GM23338 (cell line): ENCODE measurements at regions not wholly inside any gene's neighbourhood (a gene's known extent, or its start where the extent isn't known, plus 50 kb on each side); places are given as distances from the start of the nearest gene placed in this dataset.
A peak's percentile ranks its signal among the peaks of the same experiment; 100 is the strongest.

Experiments
- ATAC-seq: fragments of 200-7000 bp; cut with Tn5 transposase; 3 replicates; pipeline ENCODE4 v1.9.1; 2020
- DNase-seq: peaks from one replicate; pipeline ENCODE4 v3.0.0-alpha.2; 2015; ENCODE audit warnings: low spot score
- H2AFZ ChIP-seq: fragments of 200-600 bp; sonication (generic); 2 replicates; pipeline ENCODE4 v1.8.0; 2016; ENCODE audit warnings: antibody characterized with exemption, mild to moderate bottlenecking, moderate library complexity
- H3F3A ChIP-seq: fragments of 200-600 bp; sonication (generic); replicated peaks from 2 replicates; pipeline ENCODE4 v1.8.0; 2017; ENCODE audit warnings: antibody characterized with exemption, mixed run types, low read depth
- H3K27ac ChIP-seq: fragments of 200-600 bp; sonication (generic); 2 replicates; pipeline ENCODE4 v1.6.1; 2016; ENCODE audit warnings: low read depth
- H3K27me3 ChIP-seq: fragments of 200-600 bp; sonication (generic); 2 replicates; pipeline ENCODE4 v1.8.0; 2016; ENCODE audit warnings: mild to moderate bottlenecking, mixed run types, moderate library complexity; ENCODE audit not compliant: insufficient read depth
- H3K36me3 ChIP-seq: fragments of 200-600 bp; sonication (generic); 2 replicates; pipeline ENCODE4 v1.8.0; 2016; ENCODE audit warnings: mild to moderate bottlenecking; ENCODE audit not compliant: insufficient read depth
- H3K4me1 ChIP-seq: fragments of 200-600 bp; sonication (generic); 2 replicates; pipeline ENCODE4 v1.8.0; 2016; ENCODE audit warnings: mild to moderate bottlenecking, moderate library complexity; ENCODE audit not compliant: insufficient read depth
- H3K4me2 ChIP-seq: fragments of 200-600 bp; sonication (generic); 2 replicates; pipeline ENCODE4 v1.7.1; 2017; ENCODE audit warnings: mixed run types
- H3K4me3 ChIP-seq: fragments of 200-600 bp; sonication (generic); 2 replicates; pipeline ENCODE4 v1.6.1; 2016; ENCODE audit warnings: mixed run types
- H3K79me2 ChIP-seq: fragments of 200-600 bp; sonication (generic); replicated peaks from 2 replicates; pipeline ENCODE4 v1.8.0; 2017; ENCODE audit warnings: mild to moderate bottlenecking; ENCODE audit not compliant: insufficient read depth
- H3K9me2 ChIP-seq: fragments of 200-600 bp; sonication (generic); 2 replicates; pipeline ENCODE4 v1.8.0; 2017; ENCODE audit not compliant: insufficient read depth
- H4K20me1 ChIP-seq: fragments of 200-600 bp; sonication (generic); replicated peaks from 2 replicates; pipeline ENCODE4 v1.8.0; 2017; ENCODE audit warnings: mild to moderate bottlenecking; ENCODE audit not compliant: insufficient read depth
- H3K27ac Mint-ChIP-seq: 2 replicates; pipeline ENCODE4 v1.8.0; 2020; ENCODE audit warnings: inconsistent platforms, mild to moderate bottlenecking, moderate library complexity, mixed read lengths
- H3K27me3 Mint-ChIP-seq: 3 replicates; pipeline ENCODE4 v1.8.0; 2022; ENCODE audit warnings: low read depth, mild to moderate bottlenecking, moderate library complexity, mixed read lengths, inconsistent platforms; ENCODE audit not compliant: insufficient read depth, poor library complexity
- H3K36me3 Mint-ChIP-seq: 3 replicates; pipeline ENCODE4 v1.8.0; 2021; ENCODE audit warnings: low read depth, mild to moderate bottlenecking, inconsistent platforms, moderate library complexity, mixed read lengths
- H3K4me1 Mint-ChIP-seq: 3 replicates; pipeline ENCODE4 v1.8.0; 2020; ENCODE audit warnings: mild to moderate bottlenecking, inconsistent platforms, mixed read lengths
- H3K4me3 Mint-ChIP-seq: 3 replicates; pipeline ENCODE4 v1.8.0; 2021; ENCODE audit warnings: moderate library complexity, mild to moderate bottlenecking, inconsistent platforms, mixed read lengths
- H3K9me3 Mint-ChIP-seq: 3 replicates; pipeline ENCODE4 v1.8.0; 2020; ENCODE audit warnings: moderate library complexity, mild to moderate bottlenecking, inconsistent platforms, mixed read lengths
- CREB1 ChIP-seq: fragments of 250-450 bp; sonication (Bioruptor Pico); IDR thresholded peaks from 2 replicates; pipeline ENCODE4 v1.5.0; 2020; ENCODE audit warnings: low read depth, mild to moderate bottlenecking, moderate library complexity
- CTCF ChIP-seq, 2 experiments: fragments of 200-600 bp in 1 of 2; sonication (generic) in 1 of 2; conservative IDR thresholded peaks; 2 replicates each; pipeline versions ENCODE4 v1.5.1 to v1.6.1; 2016 to 2017; ENCODE audit warnings: antibody characterized with exemption in 2 of 2, low read depth in 2 of 2, mild to moderate bottlenecking in 2 of 2, moderate library complexity in 1 of 2
- EZH2 ChIP-seq: fragments of 200-600 bp; sonication (generic); IDR thresholded peaks from one replicate; pipeline ENCODE4 v1.8.0; 2017; ENCODE audit warnings: antibody characterized with exemption, mild to moderate bottlenecking, low read depth; ENCODE audit not compliant: unreplicated experiment
- NANOG ChIP-seq: IDR thresholded peaks from 2 replicates; pipeline ENCODE4 v1.6.1; 2016; ENCODE audit warnings: antibody characterized with exemption, borderline replicate concordance
- POLR2AphosphoS5 ChIP-seq: IDR thresholded peaks from 2 replicates; pipeline ENCODE4 v1.6.1; 2016; ENCODE audit warnings: antibody characterized with exemption, low read depth
- STAT1 ChIP-seq: IDR thresholded peaks from one replicate; pipeline ENCODE4 v1.6.1; 2016; ENCODE audit warnings: antibody characterized with exemption; ENCODE audit not compliant: unreplicated experiment
- ZNF114 ChIP-seq: fragments of 250-450 bp; sonication (Bioruptor Pico); IDR thresholded peaks from 2 replicates; pipeline ENCODE4 v1.5.0; 2020; ENCODE audit warnings: mild to moderate bottlenecking, moderate library complexity
- ZNF331 ChIP-seq: fragments of 250-450 bp; sonication (Bioruptor Pico); IDR thresholded peaks from 2 replicates; pipeline ENCODE4 v1.5.0; 2020; ENCODE audit warnings: low read depth, mild to moderate bottlenecking, moderate library complexity
- TF ChIP-seq, protein P1 (sequence below): fragments of 250-450 bp; sonication (Bioruptor Pico); IDR thresholded peaks from 2 replicates; pipeline ENCODE4 v1.5.0; 2020; ENCODE audit warnings: mild to moderate bottlenecking, moderate library complexity

DNA sequence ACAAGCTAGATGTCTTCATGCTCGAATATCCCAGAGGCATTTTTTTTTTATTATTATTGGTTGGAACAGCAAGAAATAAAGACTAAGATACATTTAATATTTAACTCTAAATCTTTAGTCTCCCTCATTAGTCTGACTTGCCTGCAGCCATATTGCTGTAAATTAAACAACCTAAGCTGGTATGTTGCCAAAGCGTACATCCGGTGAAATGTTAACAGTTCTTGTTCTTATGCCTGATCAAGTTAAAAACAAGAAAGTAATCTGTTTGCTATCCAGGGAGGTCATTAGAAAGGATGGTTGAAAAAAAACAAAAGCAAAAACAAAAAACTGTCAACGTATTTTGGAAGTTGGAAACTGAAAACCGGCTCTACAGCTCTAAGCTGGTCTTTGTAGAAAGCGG lies 125.9 kb upstream of the NABP1 start (continued):
- TF ChIP-seq, protein P1, sequence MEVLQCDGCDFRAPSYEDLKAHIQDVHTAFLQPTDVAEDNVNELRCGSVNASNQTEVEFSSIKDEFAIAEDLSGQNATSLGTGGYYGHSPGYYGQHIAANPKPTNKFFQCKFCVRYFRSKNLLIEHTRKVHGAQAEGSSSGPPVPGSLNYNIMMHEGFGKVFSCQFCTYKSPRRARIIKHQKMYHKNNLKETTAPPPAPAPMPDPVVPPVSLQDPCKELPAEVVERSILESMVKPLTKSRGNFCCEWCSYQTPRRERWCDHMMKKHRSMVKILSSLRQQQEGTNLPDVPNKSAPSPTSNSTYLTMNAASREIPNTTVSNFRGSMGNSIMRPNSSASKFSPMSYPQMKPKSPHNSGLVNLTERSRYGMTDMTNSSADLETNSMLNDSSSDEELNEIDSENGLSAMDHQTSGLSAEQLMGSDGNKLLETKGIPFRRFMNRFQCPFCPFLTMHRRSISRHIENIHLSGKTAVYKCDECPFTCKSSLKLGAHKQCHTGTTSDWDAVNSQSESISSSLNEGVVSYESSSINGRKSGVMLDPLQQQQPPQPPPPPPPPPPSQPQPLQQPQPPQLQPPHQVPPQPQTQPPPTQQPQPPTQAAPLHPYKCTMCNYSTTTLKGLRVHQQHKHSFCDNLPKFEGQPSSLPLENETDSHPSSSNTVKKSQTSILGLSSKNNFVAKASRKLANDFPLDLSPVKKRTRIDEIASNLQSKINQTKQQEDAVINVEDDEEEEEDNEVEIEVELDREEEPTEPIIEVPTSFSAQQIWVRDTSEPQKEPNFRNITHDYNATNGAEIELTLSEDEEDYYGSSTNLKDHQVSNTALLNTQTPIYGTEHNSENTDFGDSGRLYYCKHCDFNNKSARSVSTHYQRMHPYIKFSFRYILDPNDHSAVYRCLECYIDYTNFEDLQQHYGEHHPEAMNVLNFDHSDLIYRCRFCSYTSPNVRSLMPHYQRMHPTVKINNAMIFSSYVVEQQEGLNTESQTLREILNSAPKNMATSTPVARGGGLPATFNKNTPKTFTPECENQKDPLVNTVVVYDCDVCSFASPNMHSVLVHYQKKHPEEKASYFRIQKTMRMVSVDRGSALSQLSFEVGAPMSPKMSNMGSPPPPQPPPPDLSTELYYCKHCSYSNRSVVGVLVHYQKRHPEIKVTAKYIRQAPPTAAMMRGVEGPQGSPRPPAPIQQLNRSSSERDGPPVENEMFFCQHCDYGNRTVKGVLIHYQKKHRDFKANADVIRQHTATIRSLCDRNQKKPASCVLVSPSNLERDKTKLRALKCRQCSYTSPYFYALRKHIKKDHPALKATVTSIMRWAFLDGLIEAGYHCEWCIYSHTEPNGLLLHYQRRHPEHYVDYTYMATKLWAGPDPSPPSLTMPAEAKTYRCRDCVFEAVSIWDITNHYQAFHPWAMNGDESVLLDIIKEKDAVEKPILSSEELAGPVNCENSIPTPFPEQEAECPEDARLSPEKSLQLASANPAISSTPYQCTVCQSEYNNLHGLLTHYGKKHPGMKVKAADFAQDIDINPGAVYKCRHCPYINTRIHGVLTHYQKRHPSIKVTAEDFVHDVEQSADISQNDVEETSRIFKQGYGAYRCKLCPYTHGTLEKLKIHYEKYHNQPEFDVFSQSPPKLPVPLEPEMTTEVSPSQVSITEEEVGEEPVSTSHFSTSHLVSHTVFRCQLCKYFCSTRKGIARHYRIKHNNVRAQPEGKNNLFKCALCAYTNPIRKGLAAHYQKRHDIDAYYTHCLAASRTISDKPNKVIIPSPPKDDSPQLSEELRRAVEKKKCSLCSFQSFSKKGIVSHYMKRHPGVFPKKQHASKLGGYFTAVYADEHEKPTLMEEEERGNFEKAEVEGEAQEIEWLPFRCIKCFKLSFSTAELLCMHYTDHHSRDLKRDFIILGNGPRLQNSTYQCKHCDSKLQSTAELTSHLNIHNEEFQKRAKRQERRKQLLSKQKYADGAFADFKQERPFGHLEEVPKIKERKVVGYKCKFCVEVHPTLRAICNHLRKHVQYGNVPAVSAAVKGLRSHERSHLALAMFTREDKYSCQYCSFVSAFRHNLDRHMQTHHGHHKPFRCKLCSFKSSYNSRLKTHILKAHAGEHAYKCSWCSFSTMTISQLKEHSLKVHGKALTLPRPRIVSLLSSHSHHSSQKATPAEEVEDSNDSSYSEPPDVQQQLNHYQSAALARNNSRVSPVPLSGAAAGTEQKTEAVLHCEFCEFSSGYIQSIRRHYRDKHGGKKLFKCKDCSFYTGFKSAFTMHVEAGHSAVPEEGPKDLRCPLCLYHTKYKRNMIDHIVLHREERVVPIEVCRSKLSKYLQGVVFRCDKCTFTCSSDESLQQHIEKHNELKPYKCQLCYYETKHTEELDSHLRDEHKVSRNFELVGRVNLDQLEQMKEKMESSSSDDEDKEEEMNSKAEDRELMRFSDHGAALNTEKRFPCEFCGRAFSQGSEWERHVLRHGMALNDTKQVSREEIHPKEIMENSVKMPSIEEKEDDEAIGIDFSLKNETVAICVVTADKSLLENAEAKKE, result no peak

- Mint-ChIP-seq H3K4me3 (no peak overlapping the region), H3K27me3 (no peaks in the 10 kb centered on the region), H3K9me3 (no peaks in the 10 kb centered on the region), H3K4me1 (peaks cover 10% of the 10 kb centered on the region), H3K27ac (no peak overlapping the region), H3K36me3 (no peaks in the 10 kb centered on the region)
- H3K36me3 ChIP-seq, result no peaks in the 10 kb centered on the region
- H3K79me2 ChIP-seq, result no peaks in the 10 kb centered on the region
- peak overlapping the region; percentile 25; the same call in 1 of the 2 replicates for H2AFZ ChIP-seq
- no peaks in the 10 kb centered on the region for H4K20me1 ChIP-seq
- H3K9me2 ChIP-seq, result no peaks in the 10 kb centered on the region
- H3K27me3 ChIP-seq, result no peaks in the 10 kb centered on the region
- no peaks in the 10 kb centered on the region for H3F3A ChIP-seq
- ATAC-seq (no peak), DNase-seq (no peak)
- no peak overlapping the region for H3K4me3 ChIP-seq
- no peak overlapping the region for H3K4me2 ChIP-seq
- no peak overlapping the region for H3K27ac ChIP-seq
- no peaks in the 10 kb centered on the region for H3K4me1 ChIP-seq
- TF ChIP-seq NANOG, result no peak
- TF ChIP-seq ZNF114 (CRISPR knock-in tag), result no peak
- TF ChIP-seq EZH2, result no peak
- TF ChIP-seq CTCF (conservative IDR thresholded peaks at IDR 0.05; ENCODE audit: low read depth in 2 of 2), result no peak
- TF ChIP-seq, protein P1, result no peak
- no peak for TF ChIP-seq CREB1 (CRISPR knock-in tag)
- TF ChIP-seq POLR2AphosphoS5, result no peak
- no peak for TF ChIP-seq STAT1
- TF ChIP-seq ZNF331, result no peak
Measured at GRCh38 chr2:191554240-191554639, 123.7 kb upstream of the NABP1 start.
